ENCODE measurements at regions not wholly inside any gene's neighbourhood (a gene's known extent, or its start where the extent isn't known, plus 50 kb on each side); places are given as distances from the start of the nearest gene placed in this dataset.

GRCh38 chr7:115229401-115230105 is 307.7 kb downstream of the MDFIC start:
- H2AFZ ChIP-seq, result no peak overlapping the region
- no peak for ATAC-seq
- peaks cover 5% of the 10 kb centered on the region; the same call in 1 of the 2 replicates for H4K20me1 ChIP-seq (replicated peaks; ENCODE audit: insufficient read depth)
- Mint-ChIP-seq H3K27me3 (ENCODE audit: insufficient read depth, low read depth, poor library complexity) (peaks cover 47% of the 10 kb centered on the region), H3K27ac (no peak overlapping the region), H3K4me1 (peaks cover 34% of the 10 kb centered on the region), H3K9me3 (no peaks in the 10 kb centered on the region; the same call in 2 of the 3 replicates), H3K36me3 (ENCODE audit: low read depth) (no peaks in the 10 kb centered on the region), H3K4me3 (no peak overlapping the region)
- TF ChIP-seq, protein P1, sequence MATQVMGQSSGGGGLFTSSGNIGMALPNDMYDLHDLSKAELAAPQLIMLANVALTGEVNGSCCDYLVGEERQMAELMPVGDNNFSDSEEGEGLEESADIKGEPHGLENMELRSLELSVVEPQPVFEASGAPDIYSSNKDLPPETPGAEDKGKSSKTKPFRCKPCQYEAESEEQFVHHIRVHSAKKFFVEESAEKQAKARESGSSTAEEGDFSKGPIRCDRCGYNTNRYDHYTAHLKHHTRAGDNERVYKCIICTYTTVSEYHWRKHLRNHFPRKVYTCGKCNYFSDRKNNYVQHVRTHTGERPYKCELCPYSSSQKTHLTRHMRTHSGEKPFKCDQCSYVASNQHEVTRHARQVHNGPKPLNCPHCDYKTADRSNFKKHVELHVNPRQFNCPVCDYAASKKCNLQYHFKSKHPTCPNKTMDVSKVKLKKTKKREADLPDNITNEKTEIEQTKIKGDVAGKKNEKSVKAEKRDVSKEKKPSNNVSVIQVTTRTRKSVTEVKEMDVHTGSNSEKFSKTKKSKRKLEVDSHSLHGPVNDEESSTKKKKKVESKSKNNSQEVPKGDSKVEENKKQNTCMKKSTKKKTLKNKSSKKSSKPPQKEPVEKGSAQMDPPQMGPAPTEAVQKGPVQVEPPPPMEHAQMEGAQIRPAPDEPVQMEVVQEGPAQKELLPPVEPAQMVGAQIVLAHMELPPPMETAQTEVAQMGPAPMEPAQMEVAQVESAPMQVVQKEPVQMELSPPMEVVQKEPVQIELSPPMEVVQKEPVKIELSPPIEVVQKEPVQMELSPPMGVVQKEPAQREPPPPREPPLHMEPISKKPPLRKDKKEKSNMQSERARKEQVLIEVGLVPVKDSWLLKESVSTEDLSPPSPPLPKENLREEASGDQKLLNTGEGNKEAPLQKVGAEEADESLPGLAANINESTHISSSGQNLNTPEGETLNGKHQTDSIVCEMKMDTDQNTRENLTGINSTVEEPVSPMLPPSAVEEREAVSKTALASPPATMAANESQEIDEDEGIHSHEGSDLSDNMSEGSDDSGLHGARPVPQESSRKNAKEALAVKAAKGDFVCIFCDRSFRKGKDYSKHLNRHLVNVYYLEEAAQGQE (IDR thresholded peaks at IDR 0.05; ENCODE audit: unreplicated experiment), result no peak
- TF ChIP-seq JUNB (IDR thresholded peaks at IDR 0.05; ENCODE audit: unreplicated experiment) (no peak), STAT1 (IDR thresholded peaks at IDR 0.05; ENCODE audit: unreplicated experiment) (no peak), ZNF114 (CRISPR knock-in tag; IDR thresholded peaks at IDR 0.05) (no peak), EZH2phosphoT487 (IDR thresholded peaks at IDR 0.05; ENCODE audit: unreplicated experiment) (no peak)
- H3K9me2 ChIP-seq (ENCODE audit: insufficient read depth), result no peaks in the 10 kb centered on the region
- no peaks in the 10 kb centered on the region for H3K36me3 ChIP-seq (ENCODE audit: insufficient read depth)
- no peak overlapping the region for H3K27ac ChIP-seq (ENCODE audit: low read depth)
- H3K79me2 ChIP-seq (replicated peaks; ENCODE audit: insufficient read depth), result no peaks in the 10 kb centered on the region
- H3K4me3 ChIP-seq, result no peak overlapping the region
- no peak for DNase-seq (ENCODE audit: low spot score)
- H3K4me2 ChIP-seq, result no peak overlapping the region
- peaks cover 83% of the 10 kb centered on the region for H3K27me3 ChIP-seq (ENCODE audit: insufficient read depth)
- peaks cover 17% of the 10 kb centered on the region for H3K4me1 ChIP-seq (ENCODE audit: insufficient read depth)
- H3F3A ChIP-seq (replicated peaks; ENCODE audit: low read depth), result 0 out of 2 replicates have a peak, but pooled peaks cover 3% of the 10 kb centered on the region

DNA sequence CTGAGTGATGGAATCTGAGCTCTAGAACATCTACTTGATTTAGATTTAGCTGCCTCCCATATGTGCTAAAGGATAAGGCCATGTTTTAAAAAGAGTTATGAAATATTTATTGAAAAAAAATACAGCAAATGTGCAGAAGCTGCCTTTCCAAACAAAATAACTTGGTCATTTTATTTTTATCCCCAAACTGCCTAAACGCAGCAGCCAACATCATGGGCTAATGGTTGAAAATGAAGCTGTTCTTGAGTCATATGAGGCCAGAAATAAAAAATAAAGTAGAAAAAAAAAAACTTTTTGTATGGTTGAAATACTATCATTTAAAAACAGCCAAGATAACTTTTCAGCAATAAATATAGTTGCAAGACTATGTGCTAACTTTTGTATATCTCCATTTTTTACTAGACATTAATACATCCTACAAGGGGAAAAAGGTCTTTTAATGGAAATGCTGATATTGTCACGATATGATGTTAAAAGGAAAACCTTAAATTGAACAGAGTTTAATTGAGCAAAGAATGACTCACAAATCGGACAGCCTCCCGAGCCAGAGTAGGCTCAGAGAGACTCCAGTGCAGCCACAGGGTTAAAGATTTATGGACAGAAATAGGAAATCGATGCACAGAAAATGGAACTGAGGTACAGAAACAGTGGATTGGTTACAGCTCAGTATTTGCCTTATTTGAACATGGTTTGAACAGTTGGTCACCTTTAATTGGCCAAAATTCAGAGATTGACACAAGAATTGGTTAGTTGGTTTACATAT is 305.8 kb downstream of the MDFIC start:
- Histone ChIP-seq H3K4me2 (no peak overlapping the region), H3K27me3 (ENCODE audit: insufficient read depth) (peaks cover 96% of the 10 kb centered on the region), H2AFZ (no peak overlapping the region), H3K4me3 (no peak overlapping the region), H3K9me2 (ENCODE audit: insufficient read depth) (no peaks in the 10 kb centered on the region), H3K36me3 (ENCODE audit: insufficient read depth) (no peaks in the 10 kb centered on the region), H3K79me2 (replicated peaks; ENCODE audit: insufficient read depth) (no peaks in the 10 kb centered on the region), H4K20me1 (replicated peaks; ENCODE audit: insufficient read depth) (peaks cover 15% of the 10 kb centered on the region; the same call in 1 of the 2 replicates), H3K4me1 (ENCODE audit: insufficient read depth) (peaks cover 17% of the 10 kb centered on the region), H3F3A (replicated peaks; ENCODE audit: low read depth) (0 out of 2 replicates have a peak, but pooled peaks cover 3% of the 10 kb centered on the region), H3K27ac (ENCODE audit: low read depth) (no peak overlapping the region)
- no peak for TF ChIP-seq NANOG (IDR thresholded peaks at IDR 0.05; ENCODE audit: borderline replicate concordance)
- no peak for TF ChIP-seq EZH2 (IDR thresholded peaks at IDR 0.05; ENCODE audit: low read depth, unreplicated experiment)
- TF ChIP-seq, protein P1 (IDR thresholded peaks at IDR 0.05; ENCODE audit: unreplicated experiment), result no peak
- Mint-ChIP-seq H3K9me3 (no peaks in the 10 kb centered on the region), H3K27me3 (ENCODE audit: insufficient read depth, low read depth, poor library complexity) (peaks cover 66% of the 10 kb centered on the region), H3K4me3 (no peak overlapping the region), H3K36me3 (ENCODE audit: low read depth) (no peaks in the 10 kb centered on the region), H3K4me1 (peaks cover 43% of the 10 kb centered on the region), H3K27ac (no peak overlapping the region)
- ATAC-seq (no peak), DNase-seq (ENCODE audit: low spot score) (no peak)
